HEK293T (cell line): ENCODE measurements at regions not wholly inside any gene's neighbourhood (a gene's known extent, or its start where the extent isn't known, plus 50 kb on each side); places are given as distances from the start of the nearest gene placed in this dataset.

Experiments used
- FOXA1 ChIP-seq: fragments of 450-650 bp; IDR thresholded peaks from 2 replicates; pipeline ENCODE4 v1.6.1; 2016; ENCODE audit warnings: mild to moderate bottlenecking
- FOXM1 ChIP-seq: fragments of 450-650 bp; IDR thresholded peaks from 2 replicates; pipeline ENCODE4 v1.6.1; 2017; ENCODE audit warnings: mild to moderate bottlenecking, borderline replicate concordance

DNA sequence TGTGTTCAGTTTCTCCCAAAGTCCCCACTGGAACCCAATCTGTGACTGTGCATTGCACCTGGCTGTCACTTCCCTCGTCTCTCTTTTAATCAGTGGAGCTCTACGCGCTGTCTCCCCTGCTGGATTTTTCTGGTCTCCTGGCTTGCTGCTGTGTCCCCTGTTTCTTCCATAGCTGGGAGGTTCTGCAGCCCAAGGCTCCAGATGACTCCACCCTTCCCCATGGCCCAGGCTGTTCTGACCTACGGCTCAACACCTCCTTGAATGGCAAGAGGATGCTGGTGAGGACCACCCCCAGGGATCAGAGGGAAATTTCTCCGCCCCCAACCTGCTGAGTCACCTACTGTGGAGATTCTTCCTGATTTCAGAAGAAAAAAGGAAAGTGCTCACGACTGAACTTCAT lies 961.4 kb upstream of the ZNF722 start:
- no peak for TF ChIP-seq FOXA1
- TF ChIP-seq FOXM1: no peak
